Stimulated activated CD4-positive, alpha-beta T cell treated with anti-CD3 and anti-CD28 coated beads, Interleukin-4, amount 100 ng/mL, for 48 hours (primary cell): ENCODE measurements at regions not wholly inside any gene's neighbourhood (a gene's known extent, or its start where the extent isn't known, plus 50 kb on each side); places are given as distances from the start of the nearest gene placed in this dataset.
"Not testable (repeated sequence)": the region's sequence is repeated elsewhere in the genome, so short reads cannot be mapped to it uniquely, and the experiment has no call there.

Source experiments
- DNase-seq, 2 donors: peaks; one replicate each; pipeline ENCODE4 v3.0.0-alpha.2; 2020; ENCODE audit warnings: low read depth in 2 of 2

GRCh38 chr3:94336046-94336753 is 273.3 kb downstream of the NSUN3 start:
- DNase-seq, result no peak

- DNase-seq, result no peak
These were observed 282.2 kb downstream of the NSUN3 start for GRCh38 chr3:94345101-94345500.

- no peak for DNase-seq
These were observed 286.5 kb downstream of the NSUN3 start for GRCh38 chr3:94349310-94349878.

- no peak for DNase-seq
These were observed 293.7 kb downstream of the NSUN3 start for GRCh38 chr3:94356581-94356980.

GRCh38 chr3:94359996-94360395 is 297.1 kb downstream of the NSUN3 start:
- no peak for DNase-seq

GRCh38 chr3:94360987-94361386 is 298.1 kb downstream of the NSUN3 start:
- no peak for DNase-seq

GRCh38 chr3:94362393-94362792 is 299.5 kb downstream of the NSUN3 start:
- DNase-seq, result no peak

- no peak for DNase-seq
These were observed 302.1 kb downstream of the NSUN3 start for GRCh38 chr3:94365006-94365405.

GRCh38 chr3:94372026-94372425 is 309.2 kb downstream of the NSUN3 start:
- DNase-seq, result no peak

- DNase-seq, result no peak
These were observed 310.6 kb downstream of the NSUN3 start for GRCh38 chr3:94373456-94373855.

GRCh38 chr3:94374439-94375161 is 311.7 kb downstream of the NSUN3 start:
- no peak for DNase-seq

GRCh38 chr3:94377123-94377696 is 314.3 kb downstream of the NSUN3 start:
- not testable (repeated sequence) for DNase-seq

- DNase-seq, result not testable (repeated sequence)
These were observed 315.0 kb downstream of the NSUN3 start for GRCh38 chr3:94377863-94378262.

- no peak for DNase-seq
These were observed 315.5 kb downstream of the NSUN3 start for GRCh38 chr3:94378322-94378721.

GRCh38 chr3:94379264-94379663 is 316.4 kb downstream of the NSUN3 start:
- no peak for DNase-seq

GRCh38 chr3:94394885-94395284 is 332.0 kb downstream of the NSUN3 start:
- DNase-seq, result no peak

GRCh38 chr3:94395851-94396250 is 333.0 kb downstream of the NSUN3 start:
- no peak for DNase-seq

- no peak for DNase-seq
These were observed 335.2 kb downstream of the NSUN3 start for GRCh38 chr3:94398036-94398435.

- no peak for DNase-seq
These were observed 338.6 kb downstream of the NSUN3 start for GRCh38 chr3:94401466-94401865.

GRCh38 chr3:94402126-94402525 is 339.3 kb downstream of the NSUN3 start:
- no peak for DNase-seq

GRCh38 chr3:94405258-94406035 is 342.6 kb downstream of the NSUN3 start:
- no peak for DNase-seq

- DNase-seq, result no peak
These were observed 343.7 kb downstream of the NSUN3 start for GRCh38 chr3:94406595-94406994.
